ENCODE measurements at regions not wholly inside any gene's neighbourhood (a gene's known extent, or its start where the extent isn't known, plus 50 kb on each side); places are given as distances from the start of the nearest gene placed in this dataset.

DNA sequence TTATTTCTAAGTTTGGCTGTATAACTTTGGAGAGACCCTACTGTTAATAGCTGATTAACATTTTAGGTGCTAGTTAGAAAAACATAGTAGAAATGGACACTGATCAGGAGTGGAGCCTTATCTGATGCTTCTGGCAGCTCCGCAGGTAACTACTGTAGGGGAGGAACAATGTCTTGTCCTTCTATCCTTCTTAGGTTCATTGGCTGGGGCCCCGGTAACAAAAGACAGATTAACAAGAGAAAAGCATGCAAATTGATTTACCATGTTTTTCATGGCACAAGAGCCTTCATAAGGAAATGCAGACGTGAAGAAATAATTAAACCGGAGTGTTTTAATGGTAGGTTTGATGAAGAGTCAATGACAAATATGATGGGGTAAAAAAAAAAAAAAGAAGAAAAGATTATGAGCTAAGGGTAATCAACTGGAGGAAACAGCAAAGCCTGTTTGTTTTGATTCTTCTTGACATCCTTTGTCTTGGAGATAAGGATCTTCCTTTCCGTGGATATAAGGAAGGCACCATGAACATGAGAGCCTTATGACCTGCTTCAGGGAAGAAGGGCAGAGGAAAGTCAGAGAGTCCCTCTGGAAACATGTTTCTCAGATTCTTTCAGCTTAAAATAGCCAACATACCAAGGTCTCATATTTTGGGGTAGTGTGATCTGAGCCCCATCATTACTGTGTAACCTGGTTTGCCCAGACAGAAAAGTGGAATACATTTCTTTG, 62.4 kb upstream of the GCFC2 start:
- H3K9me3 ChIP-seq (ENCODE audit: insufficient read depth, low read length) = no peaks in the 10 kb centered on the region
- H3K27me3 ChIP-seq (ENCODE audit: low read length) = no peaks in the 10 kb centered on the region
- no peak overlapping the region for H3K27ac ChIP-seq (ENCODE audit: low read depth, low read length)
- H3F3A ChIP-seq (ENCODE audit: insufficient read depth) = no peaks in the 10 kb centered on the region
- H3K36me3 ChIP-seq (ENCODE audit: low read length) = no peaks in the 10 kb centered on the region
- no peak overlapping the region for H3K9ac ChIP-seq (ENCODE audit: low read length)
- H3K4me3 ChIP-seq (ENCODE audit: insufficient read depth, low read length, poor library complexity, severe bottlenecking) = no peak overlapping the region
- no peaks in the 10 kb centered on the region for H3K79me2 ChIP-seq (ENCODE audit: insufficient read depth, low read length)
- no peak overlapping the region for H2AFZ ChIP-seq (ENCODE audit: low read depth, low read length, severe bottlenecking)
- TF ChIP-seq, protein P1, sequence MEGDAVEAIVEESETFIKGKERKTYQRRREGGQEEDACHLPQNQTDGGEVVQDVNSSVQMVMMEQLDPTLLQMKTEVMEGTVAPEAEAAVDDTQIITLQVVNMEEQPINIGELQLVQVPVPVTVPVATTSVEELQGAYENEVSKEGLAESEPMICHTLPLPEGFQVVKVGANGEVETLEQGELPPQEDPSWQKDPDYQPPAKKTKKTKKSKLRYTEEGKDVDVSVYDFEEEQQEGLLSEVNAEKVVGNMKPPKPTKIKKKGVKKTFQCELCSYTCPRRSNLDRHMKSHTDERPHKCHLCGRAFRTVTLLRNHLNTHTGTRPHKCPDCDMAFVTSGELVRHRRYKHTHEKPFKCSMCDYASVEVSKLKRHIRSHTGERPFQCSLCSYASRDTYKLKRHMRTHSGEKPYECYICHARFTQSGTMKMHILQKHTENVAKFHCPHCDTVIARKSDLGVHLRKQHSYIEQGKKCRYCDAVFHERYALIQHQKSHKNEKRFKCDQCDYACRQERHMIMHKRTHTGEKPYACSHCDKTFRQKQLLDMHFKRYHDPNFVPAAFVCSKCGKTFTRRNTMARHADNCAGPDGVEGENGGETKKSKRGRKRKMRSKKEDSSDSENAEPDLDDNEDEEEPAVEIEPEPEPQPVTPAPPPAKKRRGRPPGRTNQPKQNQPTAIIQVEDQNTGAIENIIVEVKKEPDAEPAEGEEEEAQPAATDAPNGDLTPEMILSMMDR (IDR thresholded peaks at IDR 0.05; ENCODE audit: insufficient read depth, low read length, poor library complexity, severe bottlenecking) = no peak
- TF ChIP-seq EZH2phosphoT487 (conservative IDR thresholded peaks at IDR 0.05; ENCODE audit: low read length) = no peak
- no peaks in the 10 kb centered on the region for H4K20me1 ChIP-seq (ENCODE audit: low read depth, low read length)
- H3K4me2 ChIP-seq (ENCODE audit: low read depth, low read length, poor library complexity, severe bottlenecking) = no peak overlapping the region
- H3K9me2 ChIP-seq (replicated peaks; ENCODE audit: insufficient read depth, low read length) = no peaks in the 10 kb centered on the region

DNA sequence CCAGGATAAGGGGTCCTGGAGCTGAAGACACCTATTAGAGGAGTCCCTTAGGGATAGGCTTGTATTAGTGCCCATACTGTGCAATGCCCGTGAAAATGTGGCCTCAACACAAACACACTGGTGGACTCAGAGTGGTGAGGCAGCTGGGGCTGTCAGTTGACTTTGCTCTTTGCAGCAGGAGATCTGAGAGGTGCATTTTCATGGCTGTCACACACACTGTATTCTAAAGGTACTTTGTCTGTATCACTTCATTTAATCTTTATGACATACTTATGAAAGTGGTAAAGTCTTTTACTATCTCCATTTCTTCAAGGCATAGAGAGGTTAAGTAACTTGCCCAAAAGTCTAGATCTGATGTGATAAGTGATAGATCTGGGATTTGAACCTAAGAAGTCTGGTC, 55.1 kb upstream of the GCFC2 start:
- Histone ChIP-seq H3K79me2 (ENCODE audit: insufficient read depth, low read length) (no peaks in the 10 kb centered on the region), H3F3A (ENCODE audit: insufficient read depth) (no peaks in the 10 kb centered on the region), H3K9ac (ENCODE audit: low read length) (no peak overlapping the region), H3K4me3 (ENCODE audit: insufficient read depth, low read length, poor library complexity, severe bottlenecking) (no peak overlapping the region), H3K9me3 (ENCODE audit: insufficient read depth, low read length) (no peaks in the 10 kb centered on the region), H2AFZ (ENCODE audit: low read depth, low read length, severe bottlenecking) (no peak overlapping the region), H3K27me3 (ENCODE audit: low read length) (no peaks in the 10 kb centered on the region), H3K4me2 (ENCODE audit: low read depth, low read length, poor library complexity, severe bottlenecking) (no peak overlapping the region), H4K20me1 (ENCODE audit: low read depth, low read length) (no peaks in the 10 kb centered on the region), H3K36me3 (ENCODE audit: low read length) (no peaks in the 10 kb centered on the region), H3K9me2 (replicated peaks; ENCODE audit: insufficient read depth, low read length) (no peaks in the 10 kb centered on the region), H3K27ac (ENCODE audit: low read depth, low read length) (no peak overlapping the region)
- TF ChIP-seq, protein P1 (IDR thresholded peaks at IDR 0.05; ENCODE audit: insufficient read depth, low read length, poor library complexity, severe bottlenecking) = no peak
- TF ChIP-seq EZH2phosphoT487 (conservative IDR thresholded peaks at IDR 0.05; ENCODE audit: low read length) = no peak

DNA sequence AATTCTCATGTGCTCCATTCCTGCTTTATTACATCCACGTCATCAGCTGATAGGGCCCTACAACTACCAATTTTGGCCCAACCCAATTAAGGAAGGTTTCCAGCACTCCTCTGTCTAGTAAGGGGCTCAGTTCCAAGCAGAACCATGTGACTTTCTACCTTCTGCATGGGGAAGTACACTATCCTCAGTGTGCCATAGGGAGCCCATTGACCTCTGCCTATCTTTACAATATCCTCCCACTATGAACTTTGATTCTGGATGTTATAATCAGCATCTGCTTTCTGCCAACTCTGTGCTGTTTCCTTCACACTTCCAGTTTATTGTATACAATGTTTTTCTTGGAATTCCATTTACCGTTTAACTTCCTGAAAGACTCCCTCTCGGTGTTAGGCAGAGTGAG, 53.9 kb upstream of the GCFC2 start:
- TF ChIP-seq EZH2phosphoT487 (conservative IDR thresholded peaks at IDR 0.05; ENCODE audit: low read length) = no peak
- TF ChIP-seq, protein P1 (IDR thresholded peaks at IDR 0.05; ENCODE audit: insufficient read depth, low read length, poor library complexity, severe bottlenecking) = no peak
- H3K79me2 ChIP-seq (ENCODE audit: insufficient read depth, low read length) = no peaks in the 10 kb centered on the region
- no peaks in the 10 kb centered on the region for H3K9me2 ChIP-seq (replicated peaks; ENCODE audit: insufficient read depth, low read length)
- no peaks in the 10 kb centered on the region for H3K9me3 ChIP-seq (ENCODE audit: insufficient read depth, low read length)
- no peaks in the 10 kb centered on the region for H4K20me1 ChIP-seq (ENCODE audit: low read depth, low read length)
- no peak overlapping the region for H3K4me3 ChIP-seq (ENCODE audit: insufficient read depth, low read length, poor library complexity, severe bottlenecking)
- H3F3A ChIP-seq (ENCODE audit: insufficient read depth) = no peaks in the 10 kb centered on the region
- no peak overlapping the region for H2AFZ ChIP-seq (ENCODE audit: low read depth, low read length, severe bottlenecking)
- no peaks in the 10 kb centered on the region for H3K27me3 ChIP-seq (ENCODE audit: low read length)
- H3K36me3 ChIP-seq (ENCODE audit: low read length) = no peaks in the 10 kb centered on the region
- H3K4me2 ChIP-seq (ENCODE audit: low read depth, low read length, poor library complexity, severe bottlenecking) = no peak overlapping the region
- no peak overlapping the region for H3K27ac ChIP-seq (ENCODE audit: low read depth, low read length)
- no peak overlapping the region for H3K9ac ChIP-seq (ENCODE audit: low read length)
